AG10803 (cell line): ENCODE measurements at regions not wholly inside any gene's neighbourhood (a gene's known extent, or its start where the extent isn't known, plus 50 kb on each side); places are given as distances from the start of the nearest gene placed in this dataset.
A peak's percentile ranks its signal among the peaks of the same experiment; 100 is the strongest.
"Not testable (repeated sequence)": the region's sequence is repeated elsewhere in the genome, so short reads cannot be mapped to it uniquely, and the experiment has no call there.

Experiments
- DNase-seq: peaks from one replicate; pipeline ENCODE4 v3.0.0; 2010; ENCODE audit warnings: low read depth
- H3K4me3 ChIP-seq: 2 replicates; pipeline ENCODE4 v1.5.1; 2011; ENCODE audit warnings: mild to moderate bottlenecking, low read length, control low read depth
- TF ChIP-seq, protein P1 (sequence below): conservative IDR thresholded peaks from 2 replicates; pipeline ENCODE4 v1.5.1; 2011; ENCODE audit warnings: mild to moderate bottlenecking, low read length, control low read depth, inconsistent platforms

DNA sequence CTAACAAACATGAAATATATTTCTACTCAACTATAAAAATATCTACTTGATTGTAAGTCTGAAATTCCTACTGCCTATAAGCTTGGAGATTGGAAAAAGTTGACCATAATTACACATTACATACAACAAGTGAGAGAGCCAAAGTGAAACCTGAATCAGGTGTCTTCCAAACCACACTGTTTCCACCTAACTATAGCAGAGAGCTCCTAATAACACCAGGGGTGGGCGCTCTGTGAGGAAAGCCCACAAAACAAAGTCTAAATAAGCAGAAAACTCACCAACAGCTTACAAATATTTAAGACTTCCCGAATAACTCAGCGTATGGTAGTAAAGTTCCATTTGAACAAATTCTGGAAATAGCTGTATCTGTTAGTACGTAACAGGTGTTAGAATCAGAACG is 119.9 kb downstream of the GPR37 start:
- no peak for DNase-seq
- no peak overlapping the region for H3K4me3 ChIP-seq
- TF ChIP-seq, protein P1, sequence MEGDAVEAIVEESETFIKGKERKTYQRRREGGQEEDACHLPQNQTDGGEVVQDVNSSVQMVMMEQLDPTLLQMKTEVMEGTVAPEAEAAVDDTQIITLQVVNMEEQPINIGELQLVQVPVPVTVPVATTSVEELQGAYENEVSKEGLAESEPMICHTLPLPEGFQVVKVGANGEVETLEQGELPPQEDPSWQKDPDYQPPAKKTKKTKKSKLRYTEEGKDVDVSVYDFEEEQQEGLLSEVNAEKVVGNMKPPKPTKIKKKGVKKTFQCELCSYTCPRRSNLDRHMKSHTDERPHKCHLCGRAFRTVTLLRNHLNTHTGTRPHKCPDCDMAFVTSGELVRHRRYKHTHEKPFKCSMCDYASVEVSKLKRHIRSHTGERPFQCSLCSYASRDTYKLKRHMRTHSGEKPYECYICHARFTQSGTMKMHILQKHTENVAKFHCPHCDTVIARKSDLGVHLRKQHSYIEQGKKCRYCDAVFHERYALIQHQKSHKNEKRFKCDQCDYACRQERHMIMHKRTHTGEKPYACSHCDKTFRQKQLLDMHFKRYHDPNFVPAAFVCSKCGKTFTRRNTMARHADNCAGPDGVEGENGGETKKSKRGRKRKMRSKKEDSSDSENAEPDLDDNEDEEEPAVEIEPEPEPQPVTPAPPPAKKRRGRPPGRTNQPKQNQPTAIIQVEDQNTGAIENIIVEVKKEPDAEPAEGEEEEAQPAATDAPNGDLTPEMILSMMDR = no peak

DNA sequence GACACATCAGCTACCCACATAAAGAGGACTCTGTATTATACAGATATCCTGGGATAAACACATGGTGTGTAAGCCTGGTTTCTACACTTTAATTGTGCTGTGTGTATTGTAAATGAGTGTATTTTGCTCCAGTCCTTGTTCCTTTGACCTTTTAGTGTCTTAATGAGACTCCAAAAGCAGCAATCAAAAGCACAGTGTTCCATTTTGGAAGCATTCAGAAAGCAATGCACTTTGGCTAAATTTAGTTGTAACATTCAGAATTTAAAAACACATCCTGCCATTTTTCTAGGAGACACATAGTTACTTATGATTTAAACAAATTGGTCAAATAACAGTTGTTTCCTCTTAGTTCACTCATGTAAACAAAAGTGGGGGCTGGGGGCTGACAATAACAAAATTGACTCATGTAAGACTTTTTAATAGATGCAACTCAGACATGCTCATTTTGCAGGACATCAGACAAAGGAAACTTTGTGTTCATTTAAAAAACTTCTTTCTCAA is 122.2 kb downstream of the GPR37 start:
- no peak for DNase-seq
- H3K4me3 ChIP-seq = no peak overlapping the region
- TF ChIP-seq, protein P1 = no peak

DNA sequence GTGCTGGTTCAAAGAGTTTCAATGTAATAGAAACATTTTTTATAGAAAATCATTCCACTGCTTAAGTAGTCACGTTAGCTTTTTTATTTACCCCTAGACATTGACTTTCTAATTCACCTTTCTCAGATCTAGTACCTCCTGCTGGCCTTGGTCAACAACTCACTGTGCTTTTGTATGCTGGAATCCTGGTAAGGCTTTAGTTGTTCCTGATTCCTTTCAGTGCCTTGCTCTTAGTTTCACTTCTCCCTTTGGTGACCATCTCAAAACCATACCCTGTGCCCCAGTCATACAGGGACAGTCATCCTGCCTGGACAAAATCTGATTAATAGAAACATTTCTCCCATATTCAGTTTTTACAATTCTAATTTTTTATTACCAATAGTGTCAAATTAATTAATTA is 130.2 kb downstream of the GPR37 start:
- no peak for DNase-seq
- no peak overlapping the region for H3K4me3 ChIP-seq
- TF ChIP-seq, protein P1 = no peak

DNA sequence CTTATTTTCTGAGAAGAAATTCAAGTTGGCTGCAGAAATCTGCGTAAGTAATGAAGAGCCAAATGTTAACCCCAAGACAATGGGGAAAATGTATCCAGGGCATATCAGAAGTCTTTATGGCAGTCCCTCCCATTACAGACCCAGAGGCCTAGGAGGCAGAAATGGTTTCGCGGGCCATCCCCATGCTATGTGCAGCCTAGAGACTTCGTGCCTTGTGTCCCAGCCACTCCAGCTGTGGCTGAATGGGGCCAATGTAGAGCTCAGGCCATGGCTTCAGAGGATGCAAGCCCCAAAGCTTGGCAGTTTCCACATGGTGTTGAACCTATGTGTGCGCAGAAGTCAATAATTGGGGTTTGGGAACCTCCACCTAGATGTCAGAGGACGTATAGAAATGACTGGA is 131.9 kb downstream of the GPR37 start:
- DNase-seq = no peak
- no peak overlapping the region for H3K4me3 ChIP-seq
- TF ChIP-seq, protein P1 = no peak

DNA sequence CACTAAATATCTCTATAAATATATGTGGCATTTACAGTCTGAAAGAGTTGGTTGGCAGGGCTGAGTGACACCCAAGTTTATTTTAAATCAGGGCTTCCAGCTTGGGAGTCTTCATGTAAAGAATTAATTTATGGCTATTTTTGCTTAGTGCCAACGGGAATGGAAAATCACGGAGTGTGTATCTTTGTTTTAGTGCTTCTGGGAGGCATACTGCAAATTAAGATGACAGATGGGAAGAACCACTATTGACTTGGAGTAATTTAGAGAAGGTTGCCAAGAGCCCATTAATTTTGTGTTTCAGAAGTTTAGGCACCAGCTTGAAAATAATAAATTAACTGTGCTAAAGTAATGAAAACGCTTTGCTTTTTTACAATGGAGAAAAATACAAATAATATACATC is 135.2 kb downstream of the GPR37 start:
- DNase-seq = no peak
- TF ChIP-seq, protein P1 = no peak
- no peak overlapping the region for H3K4me3 ChIP-seq

DNA sequence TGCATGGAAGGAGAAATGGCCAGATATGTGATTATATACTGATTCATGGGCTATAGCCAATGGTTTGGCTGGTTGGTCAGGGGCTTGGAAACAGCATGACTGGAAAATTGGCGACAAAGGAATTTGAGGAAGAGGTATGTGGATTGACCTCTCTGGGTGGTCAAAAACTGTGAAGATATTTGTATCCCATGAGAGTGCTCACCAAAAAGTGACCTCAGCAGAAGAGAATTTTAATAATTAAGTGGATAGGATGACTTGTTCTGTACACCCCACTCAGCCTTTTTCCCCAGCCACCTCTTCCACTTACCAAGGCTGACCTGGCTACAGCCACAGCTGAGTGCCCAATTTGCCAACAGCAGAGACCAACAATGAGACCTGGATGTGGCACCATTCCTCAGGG is 146.7 kb downstream of the GPR37 start:
- TF ChIP-seq, protein P1 = no peak
- no peak for DNase-seq
- H3K4me3 ChIP-seq = no peak overlapping the region

DNA sequence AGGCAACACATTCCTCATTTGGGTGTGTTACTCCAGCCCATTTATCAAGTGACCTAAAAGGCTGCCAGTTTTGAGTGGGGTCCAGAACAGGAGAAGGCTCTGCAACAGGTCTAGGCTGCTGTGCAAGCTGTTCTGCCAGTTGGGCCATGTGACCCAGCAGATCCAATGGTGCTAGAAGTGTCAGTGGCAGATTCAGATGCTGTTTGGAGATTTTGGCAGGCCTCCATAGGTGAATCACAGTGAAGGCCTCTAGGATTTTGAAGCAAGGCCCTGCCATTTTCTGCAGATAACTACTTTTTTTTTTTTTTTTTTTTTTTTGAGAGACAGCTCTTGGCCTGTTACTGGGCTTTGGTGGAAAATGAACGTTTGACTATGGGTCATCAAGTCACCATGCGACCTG is 147.5 kb downstream of the GPR37 start:
- not testable (repeated sequence) for DNase-seq, H3K4me3 ChIP-seq

DNA sequence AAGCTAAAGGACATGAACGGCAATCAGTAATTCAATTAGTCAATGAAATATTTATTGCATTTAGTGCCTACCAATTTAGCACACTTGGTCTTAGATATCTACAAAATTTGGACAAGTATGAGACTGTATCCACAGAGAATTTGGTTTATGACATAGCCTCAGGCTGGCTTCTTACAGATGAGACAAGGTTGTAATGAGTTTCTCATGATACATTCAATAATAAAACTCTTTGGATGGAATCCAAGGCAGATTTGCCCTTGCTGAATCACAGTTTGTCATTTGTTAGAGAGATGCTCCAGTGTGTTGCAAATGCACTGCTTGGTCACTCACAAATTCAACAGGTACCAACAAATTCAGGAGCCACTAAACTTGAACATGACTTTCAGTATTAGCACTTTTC is 162.5 kb downstream of the GPR37 start:
- TF ChIP-seq, protein P1 = no peak
- no peak overlapping the region for H3K4me3 ChIP-seq

More for the DNA sequence above, 162.5 kb downstream of the GPR37 start:
- DNase-seq = peak; percentile 0
